ENCODE measurements at regions not wholly inside any gene's neighbourhood (a gene's known extent, or its start where the extent isn't known, plus 50 kb on each side); places are given as distances from the start of the nearest gene placed in this dataset.

- Histone ChIP-seq H2BK5ac (ENCODE audit: low read length) (no peak overlapping the region), H3K4me2 (ENCODE audit: low read length) (no peak overlapping the region), H3K27me3 (ENCODE audit: insufficient read depth, low read length, poor library complexity) (no peaks in the 10 kb centered on the region), H3K27ac (ENCODE audit: low read depth, low read length) (no peak overlapping the region), H3K36me3 (ENCODE audit: control insufficient read depth, insufficient read depth, low read length) (no peaks in the 10 kb centered on the region), H4K5ac (ENCODE audit: low read length) (no peak overlapping the region), H3K4ac (ENCODE audit: low read depth, low read length) (no peak overlapping the region), H4K8ac (ENCODE audit: low read depth, low read length) (no peak overlapping the region), H3K4me1 (ENCODE audit: control insufficient read depth, low read depth, low read length) (no peaks in the 10 kb centered on the region), H3K56ac (ENCODE audit: low read length) (no peak overlapping the region), H3K9ac (ENCODE audit: low read length) (no peak overlapping the region), H3K18ac (ENCODE audit: low read length) (no peak overlapping the region), H2BK15ac (replicated peaks; ENCODE audit: low read depth) (no peak overlapping the region), H2AK5ac (ENCODE audit: low read length) (no peak overlapping the region), H3K4me3 (ENCODE audit: low read length) (no peak overlapping the region), H3K23ac (ENCODE audit: low read length) (no peak overlapping the region), H3K79me1 (ENCODE audit: low read length) (no peaks in the 10 kb centered on the region), H3K79me2 (ENCODE audit: control insufficient read depth, insufficient read depth, low read length) (no peaks in the 10 kb centered on the region), H2BK120ac (ENCODE audit: low read depth, low read length) (no peak overlapping the region)
- WGBS (ENCODE audit: extremely low coverage, insufficient coverage, low lambda C conversion rate) = no CpG with 5 or more reads among the region's 7 CpGs
- DNase-seq = no peak
These were observed 51.9 kb upstream of the GNAT3 start for GRCh38 chr7:80563561-80564327.

DNA sequence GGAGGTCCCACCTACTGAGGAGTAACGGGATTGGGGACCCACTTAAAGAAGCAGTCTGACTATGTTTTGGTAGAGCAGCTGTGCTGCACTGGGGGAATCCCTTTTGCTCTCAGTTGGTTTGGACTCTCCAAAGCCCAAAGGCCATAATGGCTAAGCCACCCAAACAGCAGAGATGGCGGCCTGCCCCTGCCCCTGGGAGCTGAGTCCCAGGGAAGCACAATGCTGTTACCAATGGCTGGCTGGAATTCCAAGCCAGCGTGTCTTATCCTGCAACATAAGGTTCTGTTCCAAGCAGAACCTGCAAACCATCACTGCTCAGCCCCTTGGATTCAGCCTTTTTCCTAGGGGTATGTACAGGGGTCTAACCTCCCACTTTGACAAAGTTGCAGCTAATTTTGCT is 53.7 kb upstream of the GNAT3 start:
- Histone ChIP-seq H3K4me3 (ENCODE audit: low read length) (no peak overlapping the region), H3K36me3 (ENCODE audit: control insufficient read depth, insufficient read depth, low read length) (no peaks in the 10 kb centered on the region), H2AK5ac (ENCODE audit: low read length) (no peak overlapping the region), H2BK15ac (replicated peaks; ENCODE audit: low read depth) (no peak overlapping the region), H3K4me1 (ENCODE audit: control insufficient read depth, low read depth, low read length) (no peaks in the 10 kb centered on the region), H3K23ac (ENCODE audit: low read length) (no peak overlapping the region), H2BK5ac (ENCODE audit: low read length) (no peak overlapping the region), H4K8ac (ENCODE audit: low read depth, low read length) (no peak overlapping the region), H4K5ac (ENCODE audit: low read length) (no peak overlapping the region), H2BK120ac (ENCODE audit: low read depth, low read length) (no peak overlapping the region), H3K56ac (ENCODE audit: low read length) (no peak overlapping the region), H3K4me2 (ENCODE audit: low read length) (no peak overlapping the region), H3K9ac (ENCODE audit: low read length) (no peak overlapping the region), H3K79me1 (ENCODE audit: low read length) (no peaks in the 10 kb centered on the region), H3K4ac (ENCODE audit: low read depth, low read length) (no peak overlapping the region), H3K27ac (ENCODE audit: low read depth, low read length) (no peak overlapping the region), H3K27me3 (ENCODE audit: insufficient read depth, low read length, poor library complexity) (no peaks in the 10 kb centered on the region), H3K18ac (ENCODE audit: low read length) (no peak overlapping the region), H3K79me2 (ENCODE audit: control insufficient read depth, insufficient read depth, low read length) (no peaks in the 10 kb centered on the region)
- DNase-seq = no peak
- WGBS (ENCODE audit: extremely low coverage, insufficient coverage, low lambda C conversion rate) = no CpG with 5 or more reads among the region's 3 CpGs

DNA sequence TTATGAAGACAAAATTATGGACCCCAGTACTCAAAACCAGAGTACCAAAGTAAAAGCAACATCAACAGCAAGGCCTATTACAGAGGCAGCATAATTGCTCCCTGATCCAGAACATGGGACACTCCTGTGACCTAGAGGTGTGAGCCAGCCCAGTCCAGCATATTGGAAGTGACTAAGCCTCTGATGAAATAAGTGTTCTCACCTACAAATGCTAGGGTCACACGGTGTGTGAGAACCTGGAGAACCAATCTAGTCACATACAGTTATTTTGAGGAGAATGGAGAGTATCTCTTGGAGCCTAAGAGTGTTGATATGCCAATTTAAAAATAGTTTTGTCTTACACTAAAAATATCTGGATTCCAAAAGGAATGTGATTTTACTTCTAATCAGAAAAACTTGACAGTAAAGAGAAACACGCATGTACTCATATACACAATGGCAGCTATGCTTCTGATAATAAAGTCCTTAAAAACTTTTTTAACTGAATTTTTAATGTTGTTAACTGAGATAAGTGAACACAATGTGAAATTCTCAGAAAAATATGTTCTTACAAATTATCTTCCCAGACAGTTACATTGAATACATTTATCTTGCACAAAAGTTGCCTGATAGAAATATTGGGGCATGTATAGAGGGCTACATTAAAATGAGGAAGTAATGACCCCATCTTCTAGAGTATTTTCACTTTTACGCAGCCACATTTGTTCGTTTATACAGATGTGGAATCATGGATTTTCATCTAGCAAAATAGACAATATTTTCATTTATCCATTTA is 56.8 kb upstream of the CD36 start:
- no peak overlapping the region for H3K9ac ChIP-seq (ENCODE audit: low read length)
- no peak overlapping the region for H4K5ac ChIP-seq (ENCODE audit: low read length)
- no peaks in the 10 kb centered on the region for H3K79me2 ChIP-seq (ENCODE audit: control insufficient read depth, insufficient read depth, low read length)
- no peak overlapping the region for H2BK120ac ChIP-seq (ENCODE audit: low read depth, low read length)
- H3K23ac ChIP-seq (ENCODE audit: low read length) = no peak overlapping the region
- no peak overlapping the region for H2BK5ac ChIP-seq (ENCODE audit: low read length)
- no peak for DNase-seq
- no peak overlapping the region for H3K27ac ChIP-seq (ENCODE audit: low read depth, low read length)
- no peak overlapping the region for H2BK15ac ChIP-seq (replicated peaks; ENCODE audit: low read depth)
- H3K36me3 ChIP-seq (ENCODE audit: control insufficient read depth, insufficient read depth, low read length) = no peaks in the 10 kb centered on the region
- no peak overlapping the region for H3K4me2 ChIP-seq (ENCODE audit: low read length)
- no peaks in the 10 kb centered on the region for H3K4me1 ChIP-seq (ENCODE audit: control insufficient read depth, low read depth, low read length)
- H3K79me1 ChIP-seq (ENCODE audit: low read length) = no peaks in the 10 kb centered on the region
- WGBS (ENCODE audit: extremely low coverage, insufficient coverage, low lambda C conversion rate) = no CpG with 5 or more reads among the region's 4 CpGs
- no peak overlapping the region for H3K4me3 ChIP-seq (ENCODE audit: low read length)
- H3K56ac ChIP-seq (ENCODE audit: low read length) = no peak overlapping the region
- H4K8ac ChIP-seq (ENCODE audit: low read depth, low read length) = no peak overlapping the region
- no peaks in the 10 kb centered on the region for H3K27me3 ChIP-seq (ENCODE audit: insufficient read depth, low read length, poor library complexity)
- H3K4ac ChIP-seq (ENCODE audit: low read depth, low read length) = no peak overlapping the region
- no peak overlapping the region for H3K18ac ChIP-seq (ENCODE audit: low read length)
- no peak overlapping the region for H2AK5ac ChIP-seq (ENCODE audit: low read length)

DNA sequence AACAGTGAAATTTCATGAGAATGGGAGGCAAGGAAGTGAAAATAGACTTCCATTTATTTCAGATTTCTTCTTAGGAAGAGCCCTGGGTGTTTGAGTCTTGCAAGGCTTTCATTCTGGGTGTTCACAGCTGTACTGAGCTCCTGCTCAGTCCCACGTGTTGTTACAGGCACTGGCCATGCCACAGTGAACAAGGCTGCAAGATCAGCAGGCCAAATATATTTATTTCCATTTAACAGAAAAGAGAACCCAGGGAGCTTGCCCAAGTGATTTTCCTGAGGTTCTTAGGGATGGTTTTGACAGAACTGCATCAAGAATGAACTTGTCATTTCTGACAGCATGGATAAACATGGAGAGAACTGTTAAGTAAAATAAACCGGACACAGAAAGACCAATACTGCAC is 54.5 kb upstream of the CD36 start:
- whole genome bisulfite sequencing (ENCODE audit: extremely low coverage, insufficient coverage, low lambda C conversion rate) = no CpG with 5 or more reads among the region's 2 CpGs
- Histone ChIP-seq H3K18ac (ENCODE audit: low read length) (no peak overlapping the region), H3K23ac (ENCODE audit: low read length) (no peak overlapping the region)

DNA sequence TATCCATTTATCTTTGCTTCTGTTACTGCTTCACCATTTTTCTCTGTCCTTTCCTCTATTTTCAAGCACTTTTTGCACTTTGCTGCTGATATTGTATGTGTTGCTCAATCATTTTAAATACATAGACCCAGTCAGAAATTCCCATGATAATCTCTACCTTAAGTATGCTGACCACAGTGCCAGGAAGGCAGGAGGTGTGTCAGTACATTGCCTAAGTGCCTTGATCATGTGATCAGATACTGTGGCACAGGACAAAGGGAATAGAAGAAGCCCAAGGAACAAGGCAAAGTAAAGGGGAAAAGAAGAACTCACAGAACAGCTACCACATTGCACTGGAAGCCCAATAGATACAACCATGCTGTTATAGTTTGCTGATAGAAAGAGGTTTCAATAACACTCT is 53.7 kb upstream of the CD36 start:
- no peak overlapping the region for H4K8ac ChIP-seq (ENCODE audit: low read depth, low read length)
- H3K79me2 ChIP-seq (ENCODE audit: control insufficient read depth, insufficient read depth, low read length) = no peaks in the 10 kb centered on the region
- H3K4me3 ChIP-seq (ENCODE audit: low read length) = no peak overlapping the region
- H2AK5ac ChIP-seq (ENCODE audit: low read length) = no peak overlapping the region
- no peaks in the 10 kb centered on the region for H3K79me1 ChIP-seq (ENCODE audit: low read length)
- H4K5ac ChIP-seq (ENCODE audit: low read length) = no peak overlapping the region
- no peak overlapping the region for H3K18ac ChIP-seq (ENCODE audit: low read length)
- peak overlapping the region; percentile 15 for H3K56ac ChIP-seq (ENCODE audit: low read length)
- no peaks in the 10 kb centered on the region for H3K36me3 ChIP-seq (ENCODE audit: control insufficient read depth, insufficient read depth, low read length)
- H2BK15ac ChIP-seq (replicated peaks; ENCODE audit: low read depth) = no peak overlapping the region
- H2BK5ac ChIP-seq (ENCODE audit: low read length) = no peak overlapping the region
- H3K4ac ChIP-seq (ENCODE audit: low read depth, low read length) = no peak overlapping the region
- H3K23ac ChIP-seq (ENCODE audit: low read length) = no peak overlapping the region
- no peak overlapping the region for H2BK120ac ChIP-seq (ENCODE audit: low read depth, low read length)
- H3K27ac ChIP-seq (ENCODE audit: low read depth, low read length) = no peak overlapping the region
- no peak overlapping the region for H3K4me2 ChIP-seq (ENCODE audit: low read length)
- no peaks in the 10 kb centered on the region for H3K4me1 ChIP-seq (ENCODE audit: control insufficient read depth, low read depth, low read length)
- no peak overlapping the region for H3K9ac ChIP-seq (ENCODE audit: low read length)
- peak; percentile 62 for DNase-seq
- no peaks in the 10 kb centered on the region for H3K27me3 ChIP-seq (ENCODE audit: insufficient read depth, low read length, poor library complexity)

More for the DNA sequence above, 54.5 kb upstream of the CD36 start:
- Histone ChIP-seq H3K4me2 (ENCODE audit: low read length) (no peak overlapping the region), H2BK5ac (ENCODE audit: low read length) (no peak overlapping the region), H2BK15ac (replicated peaks; ENCODE audit: low read depth) (no peak overlapping the region), H3K27me3 (ENCODE audit: insufficient read depth, low read length, poor library complexity) (no peaks in the 10 kb centered on the region), H3K79me2 (ENCODE audit: control insufficient read depth, insufficient read depth, low read length) (no peaks in the 10 kb centered on the region), H3K4me3 (ENCODE audit: low read length) (no peak overlapping the region), H3K4me1 (ENCODE audit: control insufficient read depth, low read depth, low read length) (no peaks in the 10 kb centered on the region), H3K4ac (ENCODE audit: low read depth, low read length) (no peak overlapping the region), H3K56ac (ENCODE audit: low read length) (no peak overlapping the region), H4K8ac (ENCODE audit: low read depth, low read length) (no peak overlapping the region), H2BK120ac (ENCODE audit: low read depth, low read length) (no peak overlapping the region), H3K27ac (ENCODE audit: low read depth, low read length) (no peak overlapping the region), H3K36me3 (ENCODE audit: control insufficient read depth, insufficient read depth, low read length) (no peaks in the 10 kb centered on the region), H4K5ac (ENCODE audit: low read length) (no peak overlapping the region), H2AK5ac (ENCODE audit: low read length) (no peak overlapping the region), H3K9ac (ENCODE audit: low read length) (no peak overlapping the region), H3K79me1 (ENCODE audit: low read length) (no peaks in the 10 kb centered on the region)
- DNase-seq = no peak
